Esophagus mucosa (tissue), 1 donor: ENCODE measurements at regions not wholly inside any gene's neighbourhood (a gene's known extent, or its start where the extent isn't known, plus 50 kb on each side); places are given as distances from the start of the nearest gene placed in this dataset.

ENCODE experiments used
- ATAC-seq: fragments of 200-7000 bp; cut with Tn5 transposase; one replicate; pipeline ENCODE4 v1.9.1; 2020
- donor health status: DM: yes; HTN: yes; CAD: no.

DNA sequence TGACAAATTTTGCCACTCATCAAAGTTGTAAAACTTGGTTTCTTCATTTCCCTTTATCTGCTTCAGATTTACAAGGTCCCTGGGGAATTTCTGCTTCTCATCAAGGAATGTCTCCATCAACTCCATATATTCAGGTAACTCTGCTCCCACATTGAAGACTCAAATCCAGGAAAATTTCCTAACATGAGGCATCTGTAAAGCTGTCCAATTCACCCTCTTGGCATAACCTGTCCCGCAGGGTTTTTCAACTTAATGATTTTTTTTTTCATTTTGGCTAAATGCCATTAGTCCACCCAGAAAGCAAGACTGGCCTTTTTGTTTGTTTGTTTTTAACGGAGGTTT lies 50.2 kb upstream of the SLC30A5 start:
- no peak for ATAC-seq
